ENCODE measurements at regions not wholly inside any gene's neighbourhood (a gene's known extent, or its start where the extent isn't known, plus 50 kb on each side); places are given as distances from the start of the nearest gene placed in this dataset.

- H3K4me3 ChIP-seq (ENCODE audit: low read length): no peak overlapping the region
- H2AFZ ChIP-seq (ENCODE audit: low read length): no peak overlapping the region
- no peaks in the 10 kb centered on the region for H3K79me2 ChIP-seq (ENCODE audit: low read length)
- TF ChIP-seq EZH2phosphoT487 (IDR thresholded peaks at IDR 0.05; ENCODE audit: low read length): no peak
- no peak for TF ChIP-seq CTCF (IDR thresholded peaks at IDR 0.05; ENCODE audit: low read length)
- no peak for TF ChIP-seq EZH2 (optimal IDR thresholded peaks at IDR 0.05; ENCODE audit: low read depth, low read length)
- no peaks in the 10 kb centered on the region for H3K9me2 ChIP-seq (replicated peaks; ENCODE audit: insufficient read depth, low read length)
- no peaks in the 10 kb centered on the region for H3K36me3 ChIP-seq (replicated peaks; ENCODE audit: insufficient read depth, low read length)
- H3K4me2 ChIP-seq (ENCODE audit: low read depth, low read length): no peak overlapping the region
- no peak overlapping the region for H3K27ac ChIP-seq (ENCODE audit: low read length)
- H3K27me3 ChIP-seq (replicated peaks; ENCODE audit: insufficient read depth, low read length): no peaks in the 10 kb centered on the region
- no peak for DNase-seq
- H3K9ac ChIP-seq (ENCODE audit: low read length): no peak overlapping the region
- peaks cover 11% of the 10 kb centered on the region for H3K4me1 ChIP-seq (ENCODE audit: low read length)
- no peaks in the 10 kb centered on the region for H3K9me3 ChIP-seq (replicated peaks; ENCODE audit: insufficient read depth, low read length)
- H4K20me1 ChIP-seq (ENCODE audit: insufficient read depth, low read length): no peaks in the 10 kb centered on the region
- no peaks in the 10 kb centered on the region for H3F3A ChIP-seq (ENCODE audit: insufficient read depth, low read length)
These were observed 72.8 kb downstream of the SIPA1L2 start for GRCh38 chr1:232557096-232557495.

GRCh38 chr1:232556351-232556750, 73.6 kb downstream of the SIPA1L2 start:
- H3K4me1 ChIP-seq (ENCODE audit: low read length): peaks cover 3% of the 10 kb centered on the region
- no peak overlapping the region for H3K27ac ChIP-seq (ENCODE audit: low read length)
- H3K9me2 ChIP-seq (replicated peaks; ENCODE audit: insufficient read depth, low read length): no peaks in the 10 kb centered on the region
- no peaks in the 10 kb centered on the region for H3K9me3 ChIP-seq (replicated peaks; ENCODE audit: insufficient read depth, low read length)
- no peaks in the 10 kb centered on the region for H3K36me3 ChIP-seq (replicated peaks; ENCODE audit: insufficient read depth, low read length)
- TF ChIP-seq CTCF (IDR thresholded peaks at IDR 0.05; ENCODE audit: low read length): no peak
- TF ChIP-seq EZH2phosphoT487 (IDR thresholded peaks at IDR 0.05; ENCODE audit: low read length): no peak
- TF ChIP-seq EZH2 (optimal IDR thresholded peaks at IDR 0.05; ENCODE audit: low read depth, low read length): no peak
- no peak for DNase-seq
- H3K9ac ChIP-seq (ENCODE audit: low read length): no peak overlapping the region
- no peak overlapping the region for H3K4me2 ChIP-seq (ENCODE audit: low read depth, low read length)
- H2AFZ ChIP-seq (ENCODE audit: low read length): no peak overlapping the region
- H3K27me3 ChIP-seq (replicated peaks; ENCODE audit: insufficient read depth, low read length): no peaks in the 10 kb centered on the region
- H3K4me3 ChIP-seq (ENCODE audit: low read length): no peak overlapping the region
- no peaks in the 10 kb centered on the region for H3F3A ChIP-seq (ENCODE audit: insufficient read depth, low read length)
- H4K20me1 ChIP-seq (ENCODE audit: insufficient read depth, low read length): no peaks in the 10 kb centered on the region
- H3K79me2 ChIP-seq (ENCODE audit: low read length): no peaks in the 10 kb centered on the region

- Histone ChIP-seq H3K27ac (ENCODE audit: low read length) (no peak overlapping the region), H3K4me2 (ENCODE audit: low read depth, low read length) (no peak overlapping the region), H3K36me3 (replicated peaks; ENCODE audit: insufficient read depth, low read length) (no peaks in the 10 kb centered on the region), H3K9me2 (replicated peaks; ENCODE audit: insufficient read depth, low read length) (no peaks in the 10 kb centered on the region), H4K20me1 (ENCODE audit: insufficient read depth, low read length) (no peaks in the 10 kb centered on the region), H3K9ac (ENCODE audit: low read length) (no peak overlapping the region), H3K9me3 (replicated peaks; ENCODE audit: insufficient read depth, low read length) (no peaks in the 10 kb centered on the region), H3K4me3 (ENCODE audit: low read length) (no peak overlapping the region), H2AFZ (ENCODE audit: low read length) (no peak overlapping the region), H3K4me1 (ENCODE audit: low read length) (no peaks in the 10 kb centered on the region), H3K79me2 (ENCODE audit: low read length) (no peaks in the 10 kb centered on the region), H3K27me3 (replicated peaks; ENCODE audit: insufficient read depth, low read length) (no peaks in the 10 kb centered on the region), H3F3A (ENCODE audit: insufficient read depth, low read length) (no peaks in the 10 kb centered on the region)
- TF ChIP-seq CTCF (IDR thresholded peaks at IDR 0.05; ENCODE audit: low read length) (no peak), EZH2phosphoT487 (IDR thresholded peaks at IDR 0.05; ENCODE audit: low read length) (no peak), EZH2 (optimal IDR thresholded peaks at IDR 0.05; ENCODE audit: low read depth, low read length) (no peak)
- no peak for DNase-seq
These were observed 74.3 kb downstream of the SIPA1L2 start for GRCh38 chr1:232555494-232556210.
